PC-3 (cell line): ENCODE measurements at regions not wholly inside any gene's neighbourhood (a gene's known extent, or its start where the extent isn't known, plus 50 kb on each side); places are given as distances from the start of the nearest gene placed in this dataset.

Experiments
- CTCF ChIP-seq: fragments of 300-600 bp; sonication (generic); conservative IDR thresholded peaks from 2 replicates; pipeline ENCODE4 v1.5.1; 2017; ENCODE audit warnings: antibody characterized with exemption, low read depth, mild to moderate bottlenecking, low read length
- EZH2 ChIP-seq: fragments of 300-600 bp; sonication (generic); IDR thresholded peaks from one replicate; pipeline ENCODE4 v1.6.1; 2017; ENCODE audit warnings: antibody characterized with exemption, mild to moderate bottlenecking, low read length; ENCODE audit not compliant: unreplicated experiment
- EZH2phosphoT487 ChIP-seq: fragments of 300-600 bp; sonication (generic); IDR thresholded peaks from 2 replicates; pipeline ENCODE4 v1.6.1; 2018; ENCODE audit warnings: mild to moderate bottlenecking, antibody characterized with exemption, low read length, borderline replicate concordance

DNA sequence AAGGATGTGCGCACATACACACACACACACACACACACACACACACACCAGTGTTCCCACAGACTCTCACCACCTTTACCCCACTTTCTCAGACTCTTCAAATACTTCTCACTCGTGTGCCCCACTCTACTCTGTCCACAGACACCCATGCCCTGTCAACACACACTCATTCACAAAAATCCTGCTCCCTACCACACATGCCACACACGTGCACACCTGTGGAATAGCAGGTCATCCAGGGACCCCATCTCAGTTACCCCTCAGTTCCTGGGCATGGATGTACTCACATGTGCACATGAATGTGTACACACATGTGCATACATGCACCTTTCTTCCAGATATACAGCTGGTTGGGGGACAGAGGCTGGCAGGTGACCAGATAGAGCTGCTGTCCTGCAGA, 142.9 kb downstream of the EMX2 start:
- no peak for TF ChIP-seq CTCF
- TF ChIP-seq EZH2phosphoT487: no peak
- no peak for TF ChIP-seq EZH2
